Fibroblast of lung (primary cell): ENCODE measurements at regions not wholly inside any gene's neighbourhood (a gene's known extent, or its start where the extent isn't known, plus 50 kb on each side); places are given as distances from the start of the nearest gene placed in this dataset.

ENCODE experiments used
- CTCF ChIP-seq, 2 donors: IDR thresholded peaks in 1 of 2; conservative IDR thresholded peaks in 1 of 2; 1 replicate in 1 of 2; 2 replicates in 1 of 2; pipeline ENCODE4 v1.5.1; 2011 to 2012; ENCODE audit warnings: low read length in 2 of 2, control low read depth in 1 of 2, inconsistent platforms in 1 of 2, low read depth in 1 of 2, mild to moderate bottlenecking in 1 of 2
- EZH2 ChIP-seq: IDR thresholded peaks from 2 replicates; pipeline ENCODE4 v1.5.1; 2012; ENCODE audit warnings: low read length, control low read depth, mild to moderate bottlenecking; ENCODE audit errors: missing control alignments

DNA sequence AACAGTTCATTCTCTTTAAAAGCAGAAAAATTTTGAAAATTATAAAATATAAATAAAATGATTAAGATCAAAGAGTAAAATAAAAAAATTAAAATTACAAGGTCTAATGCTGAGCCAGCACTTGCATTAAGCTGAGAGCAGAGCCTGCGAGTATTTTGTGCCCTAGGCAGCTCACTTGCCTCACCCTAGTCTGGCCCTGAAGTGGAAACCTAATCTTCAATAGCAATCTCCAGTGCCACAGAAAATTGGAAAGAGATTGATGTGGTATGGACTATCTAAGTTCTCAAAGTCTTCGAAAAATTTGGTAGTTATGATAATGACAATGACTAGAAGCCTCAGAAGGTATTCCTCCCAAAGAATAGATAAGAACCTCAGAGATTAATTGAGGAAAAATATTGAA is 459.4 kb upstream of the CBLB start:
- TF ChIP-seq CTCF (conservative IDR thresholded peaks at IDR 0.05 in 1 of 2, IDR thresholded peaks at IDR 0.05 in 1 of 2; ENCODE audit: low read depth in 1 of 2, low read length in 2 of 2) (no peak), EZH2 (no peak)
